ENCODE measurements at regions not wholly inside any gene's neighbourhood (a gene's known extent, or its start where the extent isn't known, plus 50 kb on each side); places are given as distances from the start of the nearest gene placed in this dataset.

- TF ChIP-seq CTCF (IDR thresholded peaks at IDR 0.05; ENCODE audit: low read depth, low read length): no peak
- DNase-seq (ENCODE audit: extremely low read depth, low read depth): peak; percentile 51
Observed at GRCh38 chr2:228600265-228600664, 418.8 kb upstream of the SPHKAP start.

GRCh38 chr2:228599781-228600180 is 418.3 kb upstream of the SPHKAP start:
- DNase-seq (ENCODE audit: extremely low read depth, low read depth): no peak
- TF ChIP-seq CTCF (IDR thresholded peaks at IDR 0.05; ENCODE audit: low read depth, low read length): no peak

- TF ChIP-seq CTCF (IDR thresholded peaks at IDR 0.05; ENCODE audit: low read depth, low read length): no peak
- DNase-seq (ENCODE audit: extremely low read depth, low read depth): no peak
Observed at GRCh38 chr2:228599297-228599696, 417.8 kb upstream of the SPHKAP start.

GRCh38 chr2:228597032-228597431 is 415.5 kb upstream of the SPHKAP start:
- no peak for DNase-seq (ENCODE audit: extremely low read depth, low read depth)

DNA sequence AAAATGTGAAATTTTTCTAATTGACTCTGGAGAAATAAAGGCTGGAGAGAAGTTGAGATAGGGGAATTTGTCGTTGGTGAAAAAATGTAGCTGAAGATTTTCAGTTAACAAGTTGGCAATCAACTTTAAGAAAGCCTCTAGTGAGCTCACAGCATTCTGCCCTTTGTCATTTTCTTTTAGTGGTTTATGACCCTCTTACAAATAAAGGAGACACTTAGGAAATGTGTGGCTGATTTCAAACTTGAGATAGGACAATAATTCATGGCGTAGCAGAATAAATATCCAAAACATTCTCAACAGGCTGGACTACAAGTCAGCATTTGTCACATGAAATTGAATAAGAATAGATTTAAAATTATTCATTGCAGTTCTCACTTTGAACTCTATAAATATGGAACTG is 412.5 kb upstream of the SPHKAP start:
- no peak for DNase-seq (ENCODE audit: extremely low read depth, low read depth)
- TF ChIP-seq CTCF (IDR thresholded peaks at IDR 0.05; ENCODE audit: low read depth, low read length): no peak

More at GRCh38 chr2:228597032-228597431, 415.5 kb upstream of the SPHKAP start:
- no peak for TF ChIP-seq CTCF (IDR thresholded peaks at IDR 0.05; ENCODE audit: low read depth, low read length)

DNA sequence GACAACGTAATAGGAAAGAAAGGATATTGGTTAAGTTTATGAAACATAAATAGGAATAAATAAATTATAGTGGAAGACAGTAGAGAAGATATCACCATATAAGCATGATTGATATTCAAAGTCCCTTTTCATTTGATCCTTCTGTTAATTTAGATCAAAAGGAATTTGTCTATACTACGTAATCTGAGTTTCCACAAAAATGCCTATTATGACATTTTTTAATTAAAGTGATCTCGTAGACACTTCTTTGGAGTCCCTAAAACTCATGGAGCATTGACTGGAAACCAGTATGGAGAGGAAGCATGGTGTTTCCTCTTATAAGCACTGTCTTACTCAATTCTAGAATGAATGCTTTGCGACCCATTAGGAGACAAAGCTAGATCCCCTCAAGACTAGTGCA is 411.4 kb upstream of the SPHKAP start:
- no peak for DNase-seq (ENCODE audit: extremely low read depth, low read depth)
- TF ChIP-seq CTCF (IDR thresholded peaks at IDR 0.05; ENCODE audit: low read depth, low read length): no peak

GRCh38 chr2:228590681-228591080 is 409.2 kb upstream of the SPHKAP start:
- no peak for TF ChIP-seq CTCF (IDR thresholded peaks at IDR 0.05; ENCODE audit: low read depth, low read length)
- DNase-seq (ENCODE audit: extremely low read depth, low read depth): no peak
